IMR-90 (cell line): ENCODE measurements at regions not wholly inside any gene's neighbourhood (a gene's known extent, or its start where the extent isn't known, plus 50 kb on each side); places are given as distances from the start of the nearest gene placed in this dataset.

ENCODE experiments used
- ATAC-seq: fragments of 200-7000 bp; cut with Tn5 transposase; 2 replicates; pipeline ENCODE4 v1.9.1; 2020; ENCODE audit warnings: low read depth, mild to moderate bottlenecking, moderate library complexity
- BruUV-seq: library from RNA; stranded (reverse); fragments of 400-500 nt; replicated peaks from 2 replicates; lab custom pipeline; 2021; lab: Mats Ljungman, UMichigan
- CTCF ChIA-PET: fragments of 300-600 bp; formaldehyde crosslinking; extraction: SDS; loops from one replicate; lab custom pipeline; 2021; ENCODE audit warnings: antibody characterized with exemption; lab: Yijun Ruan, JAX
- POLR2A ChIA-PET: fragments of 300-600 bp; sonication (Branson Sonifier 250); formaldehyde crosslinking; loops from one replicate; lab custom pipeline; 2022; ENCODE audit warnings: antibody characterized with exemption; ENCODE audit not compliant: unreplicated experiment; lab: Charles Lee
- DNase-seq: peaks from one replicate; pipeline ENCODE4 v3.0.0; 2013
- H2AFZ ChIP-seq: replicated peaks from 2 replicates; pipeline ENCODE3; 2013; ENCODE audit warnings: low read length, mild to moderate bottlenecking; ENCODE audit not compliant: poor library complexity
- H2AK5ac ChIP-seq: 2 replicates; pipeline ENCODE4 v1.6.1; 2013; ENCODE audit warnings: low read depth, low read length, inconsistent platforms
- H2AK9ac ChIP-seq: replicated peaks from 2 replicates; pipeline ENCODE3; 2013; ENCODE audit warnings: mild to moderate bottlenecking, low read depth, low read length, moderate library complexity; ENCODE audit not compliant: poor library complexity
- H2BK120ac ChIP-seq: 2 replicates; pipeline ENCODE4 v1.6.1; 2013; ENCODE audit warnings: low read depth, low read length, inconsistent platforms
- H2BK15ac ChIP-seq: 3 replicates; pipeline ENCODE4 v1.6.1; 2013; ENCODE audit warnings: low read depth, low read length, inconsistent platforms
- H2BK20ac ChIP-seq: 2 replicates; pipeline ENCODE4 v1.6.1; 2013; ENCODE audit warnings: low read depth, mild to moderate bottlenecking, inconsistent platforms, low read length, moderate library complexity
- H2BK5ac ChIP-seq: 2 replicates; pipeline ENCODE4 v1.6.1; 2013; ENCODE audit warnings: mild to moderate bottlenecking, low read depth, low read length, inconsistent platforms; ENCODE audit not compliant: poor library complexity, severe bottlenecking
- H3K14ac ChIP-seq: replicated peaks from 2 replicates; pipeline ENCODE4 v1.6.1; 2013; ENCODE audit warnings: low read depth, low read length, inconsistent platforms
- H3K18ac ChIP-seq: 2 replicates; pipeline ENCODE4 v1.6.1; 2013; ENCODE audit warnings: low read depth, low read length, control low read depth
- H3K23ac ChIP-seq: 2 replicates; pipeline ENCODE4 v1.6.1; 2013; ENCODE audit warnings: low read depth, low read length, inconsistent platforms
- H3K27ac ChIP-seq: 2 replicates; pipeline ENCODE4 v1.5.1; 2013; ENCODE audit warnings: mild to moderate bottlenecking, control low read depth, low read length; ENCODE audit not compliant: insufficient read depth
- H3K27me3 ChIP-seq: 2 replicates; pipeline ENCODE4 v1.6.1; 2013; ENCODE audit warnings: low read length; ENCODE audit not compliant: control insufficient read depth, insufficient read depth
- H3K36me3 ChIP-seq: 2 replicates; pipeline ENCODE4 v1.6.1; 2013; ENCODE audit warnings: low read length, mixed read lengths; ENCODE audit not compliant: control insufficient read depth, insufficient read depth
- H3K4ac ChIP-seq: 2 replicates; pipeline ENCODE4 v1.6.1; 2013; ENCODE audit warnings: low read depth, low read length, inconsistent platforms
- H3K4me1 ChIP-seq: 2 replicates; pipeline ENCODE4 v1.6.1; 2013; ENCODE audit warnings: low read length, mixed read lengths; ENCODE audit not compliant: control insufficient read depth, insufficient read depth
- H3K4me2 ChIP-seq: 2 replicates; pipeline ENCODE4 v1.6.1; 2013; ENCODE audit warnings: low read depth, mild to moderate bottlenecking, control low read depth, low read length, moderate library complexity
- H3K4me3 ChIP-seq: 2 replicates; pipeline ENCODE4 v1.5.1; 2013; ENCODE audit warnings: low read depth, mild to moderate bottlenecking, control low read depth, low read length, moderate library complexity; ENCODE audit not compliant: insufficient read depth
- H3K56ac ChIP-seq: 2 replicates; pipeline ENCODE4 v1.6.1; 2013; ENCODE audit warnings: low read length, inconsistent platforms; ENCODE audit not compliant: insufficient read depth; ENCODE audit errors: extremely low read depth
- H3K79me1 ChIP-seq, 2 experiments: 2 replicates each; pipeline ENCODE4 v1.6.1; 2013; ENCODE audit warnings: low read length in 2 of 2, inconsistent platforms in 1 of 2, low read depth in 1 of 2
- H3K9ac ChIP-seq: 2 replicates; pipeline ENCODE4 v1.6.1; 2013; ENCODE audit warnings: low read depth, low read length, control low read depth
- H3K9me1 ChIP-seq: 2 replicates; pipeline ENCODE4 v1.6.1; 2013; ENCODE audit warnings: low read length, inconsistent platforms; ENCODE audit not compliant: insufficient read depth
- H3K9me3 ChIP-seq: 2 replicates; pipeline ENCODE4 v1.6.1; 2013; ENCODE audit warnings: low read length; ENCODE audit not compliant: control insufficient read depth, insufficient read depth
- H4K20me1 ChIP-seq: 2 replicates; pipeline ENCODE4 v1.6.1; 2013; ENCODE audit warnings: low read length, inconsistent platforms; ENCODE audit not compliant: insufficient read depth
- H4K5ac ChIP-seq: 2 replicates; pipeline ENCODE4 v1.6.1; 2013; ENCODE audit warnings: mild to moderate bottlenecking, low read depth, low read length, control low read depth
- H4K8ac ChIP-seq, 2 experiments: 2 replicates each; pipeline ENCODE4 v1.6.1; 2013; ENCODE audit warnings: low read depth in 2 of 2, low read length in 2 of 2, control low read depth in 1 of 2, inconsistent platforms in 1 of 2
- H4K91ac ChIP-seq: 2 replicates; pipeline ENCODE4 v1.6.1; 2013; ENCODE audit warnings: low read depth, low read length, inconsistent platforms; ENCODE audit not compliant: insufficient read depth
- CTCF ChIP-seq: conservative IDR thresholded peaks from 2 replicates; pipeline ENCODE4 v1.5.1; 2012; ENCODE audit warnings: mild to moderate bottlenecking, low read depth, low read length, improper control_type of control experiment
- ELK1 ChIP-seq: fragments of 150-350 bp; IDR thresholded peaks from 2 replicates; pipeline ENCODE4 v1.6.1; 2016; ENCODE audit warnings: low read depth, mild to moderate bottlenecking, low read length, moderate library complexity, borderline replicate concordance
- MXI1 ChIP-seq: IDR thresholded peaks from 2 replicates; pipeline ENCODE4 v1.6.1; 2012; ENCODE audit warnings: low read depth, mild to moderate bottlenecking, low read length, moderate library complexity, borderline replicate concordance
- NFE2L2 ChIP-seq: fragments of 150-350 bp; IDR thresholded peaks from 2 replicates; pipeline ENCODE4 v1.6.1; 2016; ENCODE audit warnings: low read depth, mild to moderate bottlenecking, low read length
- POLR2A ChIP-seq: IDR thresholded peaks from 2 replicates; pipeline ENCODE4 v1.6.1; 2012; ENCODE audit warnings: mild to moderate bottlenecking, low read depth, low read length
- RCOR1 ChIP-seq: IDR thresholded peaks from 2 replicates; pipeline ENCODE4 v1.6.1; 2012; ENCODE audit warnings: mild to moderate bottlenecking, low read length, improper control_type of control experiment; ENCODE audit not compliant: insufficient replicate concordance
- WGBS, 2 experiments: methylation state at CpG; one replicate each; pipeline versions ENCODE4 v1.1.5 to v1.1.7; 2013; ENCODE audit warnings: missing lambda C conversion rate in 2 of 2; ENCODE audit not compliant: insufficient read length in 1 of 2; ENCODE audit errors: extremely low coverage in 2 of 2; 5-methylcytosine and 5-hydroxymethylcytosine counted together
- dilution Hi-C: fragments of 300-500 bp; cut with HindIII; formaldehyde crosslinking; loops from one replicate; pipeline ENCODE4 v1.14.3; 2018; ENCODE audit warnings: low sequenced_read_pairs; ENCODE audit not compliant: unreplicated experiment
- in situ Hi-C: fragments of 300-500 bp; cut with MboI; formaldehyde crosslinking; loops from 3 replicates; pipeline ENCODE4 v1.14.3; 2019; ENCODE audit warnings: low sequenced_read_pairs, inconsistent platforms, mixed read lengths
- intact Hi-C: fragments of 100-400 bp; cut with micrococcal nuclease; formaldehyde crosslinking; loops from 2 replicates; pipeline ENCODE4 v1.10.0; 2022

DNA sequence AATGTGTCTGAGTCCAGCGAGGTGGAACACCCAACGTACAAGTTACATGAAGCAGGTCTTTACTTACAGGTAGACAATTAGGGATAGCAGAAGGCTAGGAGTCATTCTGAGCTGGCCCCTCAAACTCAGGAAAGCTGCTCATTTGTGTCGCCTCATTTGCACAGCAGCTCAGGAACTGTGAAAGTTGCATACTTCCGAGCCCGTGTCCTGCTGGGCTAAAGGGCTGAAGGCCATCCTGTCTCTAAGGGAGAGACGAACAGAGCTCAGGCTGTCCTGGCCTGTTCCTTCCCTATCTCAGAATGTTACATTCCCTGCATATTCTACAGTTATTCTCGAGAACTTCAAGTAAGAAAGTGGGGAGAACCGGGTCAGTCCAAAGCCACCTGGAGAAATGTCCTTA, 99.0 kb downstream of the FAM124B start:
- H3K4me1 ChIP-seq, result no peaks in the 10 kb centered on the region
- H3K27ac ChIP-seq, result no peak overlapping the region
- H2AK5ac ChIP-seq, result no peak overlapping the region
- dilution Hi-C loops (no loop called here), intact Hi-C loops (no loop called here), in situ Hi-C loops (no loop called here)
- no peak overlapping the region for H2AFZ ChIP-seq
- H2BK5ac ChIP-seq, result no peak overlapping the region
- no peak overlapping the region for H2BK120ac ChIP-seq
- no peaks in the 10 kb centered on the region for H3K9me1 ChIP-seq
- H3K4me2 ChIP-seq, result no peak overlapping the region
- no peaks in the 10 kb centered on the region for H3K9me3 ChIP-seq
- no peak overlapping the region for H4K5ac ChIP-seq
- H2AK9ac ChIP-seq, result no peak overlapping the region
- 80% methylated on average over 2 of the region's 8 CpGs; no CpG with 5 or more reads in 1 of the 2 experiments for WGBS, 2 experiments
- no peak overlapping the region for H3K9ac ChIP-seq
- ATAC-seq (no peak), DNase-seq (no peak)
- CTCF ChIA-PET, result no interaction called here
- H3K18ac ChIP-seq, result no peak overlapping the region
- H3K4me3 ChIP-seq, result no peak overlapping the region
- no peak overlapping the region for H4K91ac ChIP-seq
- H3K14ac ChIP-seq, result no peak overlapping the region
- no peak overlapping the region for H3K4ac ChIP-seq
- no peak overlapping the region for H2BK15ac ChIP-seq
- no peak overlapping the region for H3K23ac ChIP-seq
- no peaks in the 10 kb centered on the region for H4K20me1 ChIP-seq
- no peak overlapping the region for H3K56ac ChIP-seq
- POLR2A ChIA-PET, result no interaction called here
- H3K79me1 ChIP-seq, result no peaks in the 10 kb centered on the region
- no TSS peak for BruUV-seq
- no peak overlapping the region for H4K8ac ChIP-seq
- peaks cover 5% of the 10 kb centered on the region for H3K27me3 ChIP-seq
- no peak overlapping the region for H2BK20ac ChIP-seq
- TF ChIP-seq RCOR1, result no peak
- TF ChIP-seq MXI1, result no peak
- no peak for TF ChIP-seq CTCF
- TF ChIP-seq ELK1, result no peak
- no peak for TF ChIP-seq POLR2A
- no peak for TF ChIP-seq NFE2L2
- H3K36me3 ChIP-seq, result no peaks in the 10 kb centered on the region
